Naive B cell (primary cell): ENCODE measurements at regions not wholly inside any gene's neighbourhood (a gene's known extent, or its start where the extent isn't known, plus 50 kb on each side); places are given as distances from the start of the nearest gene placed in this dataset.

Experiments used
- ATAC-seq, 2 donors: fragments of 150-1000 bp; cut with Tn5 transposase; 2 replicates each; pipeline ENCODE4 v1.10.0; 2021; ENCODE audit warnings: low read depth in 2 of 2, mild to moderate bottlenecking in 2 of 2, moderate library complexity in 2 of 2
- DNase-seq: peaks from one replicate; pipeline ENCODE4 v3.0.0; 2022
- H3K27ac Mint-ChIP-seq, 6 donors: one replicate each; pipeline ENCODE4 v1.8.0; 2020 to 2022; ENCODE audit warnings: mild to moderate bottlenecking in 6 of 6, mixed read lengths in 6 of 6, moderate library complexity in 5 of 6, inconsistent platforms in 2 of 6
- H3K27me3 Mint-ChIP-seq, 3 donors: one replicate each; pipeline ENCODE4 v1.8.0; 2021 to 2022; ENCODE audit warnings: mixed read lengths in 3 of 3, mild to moderate bottlenecking in 1 of 3
- H3K36me3 Mint-ChIP-seq, 2 donors: one replicate each; pipeline ENCODE4 v1.8.0; 2020 to 2022; ENCODE audit warnings: mixed read lengths in 2 of 2, inconsistent platforms in 1 of 2, mild to moderate bottlenecking in 1 of 2
- H3K4me1 Mint-ChIP-seq, 3 donors: one replicate each; pipeline ENCODE4 v1.8.0; 2020 to 2022; ENCODE audit warnings: mixed read lengths in 3 of 3, inconsistent platforms in 1 of 3, mild to moderate bottlenecking in 1 of 3, moderate library complexity in 1 of 3
- H3K4me3 Mint-ChIP-seq, 8 donors: one replicate each; pipeline ENCODE4 v1.8.0; 2020 to 2022; ENCODE audit warnings: mild to moderate bottlenecking in 8 of 8, mixed read lengths in 8 of 8, moderate library complexity in 8 of 8, inconsistent platforms in 2 of 8
- H3K9me3 Mint-ChIP-seq, 7 donors: one replicate each; pipeline ENCODE4 v1.8.0; 2020 to 2022; ENCODE audit warnings: mixed read lengths in 7 of 7, mild to moderate bottlenecking in 5 of 7, inconsistent platforms in 2 of 7, moderate library complexity in 1 of 7

GRCh38 chr10:27599546-27599945 is 95.4 kb downstream of the RAB18 start:
- DNase-seq (no peak), ATAC-seq (no peak)
- H3K4me3 Mint-ChIP-seq, result no peak overlapping the region
- H3K36me3 Mint-ChIP-seq, result no peaks in the 10 kb centered on the region
- peaks cover 4 to 31% (median 6%) of the 10 kb centered on the region in 7 donors for H3K9me3 Mint-ChIP-seq
- H3K27ac Mint-ChIP-seq, result peak overlapping the region in 1 of 6 donors; percentile 24
- H3K4me1 Mint-ChIP-seq, result no peaks in the 10 kb centered on the region
- peaks cover 0 to 9% (median 7%) of the 10 kb centered on the region in 3 donors for H3K27me3 Mint-ChIP-seq

GRCh38 chr10:27600930-27601329 is 96.8 kb downstream of the RAB18 start:
- Mint-ChIP-seq H3K27me3 (peaks cover 0 to 9% (median 7%) of the 10 kb centered on the region in 3 donors), H3K27ac (peak overlapping the region in 1 of 6 donors; percentile 34), H3K9me3 (peaks cover 0 to 17% (median 5%) of the 10 kb centered on the region in 7 donors), H3K4me1 (no peaks in the 10 kb centered on the region), H3K36me3 (no peaks in the 10 kb centered on the region), H3K4me3 (no peak overlapping the region)
- DNase-seq (no peak), ATAC-seq (no peak)

- Mint-ChIP-seq H3K27ac (no peak overlapping the region), H3K4me3 (no peak overlapping the region), H3K27me3 (peaks cover 0 to 9% (median 7%) of the 10 kb centered on the region in 3 donors), H3K36me3 (no peaks in the 10 kb centered on the region), H3K4me1 (no peaks in the 10 kb centered on the region), H3K9me3 (peaks cover 0 to 12% (median 2%) of the 10 kb centered on the region in 7 donors)
- no peak for DNase-seq
- no peak for ATAC-seq
These were observed 97.4 kb downstream of the RAB18 start for GRCh38 chr10:27601503-27601902.

DNA sequence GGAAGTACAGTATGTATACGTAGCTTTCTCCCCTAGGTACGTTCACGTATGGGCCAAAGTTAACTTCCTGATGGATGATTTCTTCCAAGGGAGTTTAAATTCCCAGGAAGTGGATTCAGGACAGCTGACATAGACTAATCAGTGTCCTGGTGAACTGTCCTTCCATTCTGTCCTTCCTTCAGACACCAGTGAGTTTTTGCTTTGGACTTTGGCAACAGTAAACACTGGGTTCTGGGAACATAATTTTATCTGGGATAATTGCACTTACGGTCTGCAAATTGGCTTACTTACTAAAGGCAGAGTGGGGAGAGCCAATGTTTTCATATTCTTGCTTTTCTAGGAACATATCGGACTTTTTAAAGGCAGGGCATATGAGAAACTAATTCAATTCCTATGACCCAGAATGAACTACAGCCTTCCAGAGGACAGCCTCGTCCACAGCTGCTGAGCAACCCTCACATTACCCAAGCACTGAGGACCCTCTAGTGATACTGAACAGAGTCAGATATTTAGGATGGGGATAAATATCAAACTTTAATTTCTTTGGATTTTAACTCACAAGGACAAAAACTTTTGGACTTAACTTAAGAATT is 97.9 kb downstream of the RAB18 start:
- no peak for ATAC-seq
- H3K4me1 Mint-ChIP-seq, result no peaks in the 10 kb centered on the region
- H3K27ac Mint-ChIP-seq, result no peak overlapping the region
- no peaks in the 10 kb centered on the region for H3K36me3 Mint-ChIP-seq
- H3K27me3 Mint-ChIP-seq, result peaks cover 0 to 9% (median 7%) of the 10 kb centered on the region in 3 donors
- DNase-seq, result no peak
- H3K9me3 Mint-ChIP-seq, result peaks cover 0 to 9% (median 0%) of the 10 kb centered on the region in 7 donors
- no peak overlapping the region for H3K4me3 Mint-ChIP-seq

GRCh38 chr10:27603104-27603503 is 99.0 kb downstream of the RAB18 start:
- DNase-seq, result no peak
- H3K4me3 Mint-ChIP-seq, result no peak overlapping the region
- no peak overlapping the region for H3K27ac Mint-ChIP-seq
- ATAC-seq, result no peak
- peaks cover 0 to 9% (median 7%) of the 10 kb centered on the region in 3 donors for H3K27me3 Mint-ChIP-seq
- peaks cover 0 to 8% (median 0%) of the 10 kb centered on the region in 7 donors for H3K9me3 Mint-ChIP-seq
- H3K4me1 Mint-ChIP-seq, result no peaks in the 10 kb centered on the region
- H3K36me3 Mint-ChIP-seq, result no peaks in the 10 kb centered on the region

DNA sequence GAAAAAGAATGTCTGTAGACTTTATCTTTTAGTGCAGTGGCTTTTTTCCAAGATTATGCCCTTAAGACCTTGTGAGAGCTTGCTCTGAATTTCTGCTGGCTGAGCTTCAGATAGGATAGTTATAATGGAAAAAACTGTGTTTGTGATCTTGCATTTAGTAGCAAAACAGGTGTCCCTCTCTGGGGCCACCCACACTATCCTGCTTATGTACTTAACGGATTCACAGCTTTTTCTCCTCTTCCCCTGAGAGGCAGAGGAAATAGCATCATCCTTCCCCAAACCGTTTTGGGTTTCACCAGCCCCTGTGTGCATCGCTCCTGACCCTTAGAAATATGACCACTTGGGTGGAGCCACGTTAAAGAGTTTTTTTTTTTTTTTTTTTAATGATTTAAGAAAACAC is 101.2 kb downstream of the RAB18 start:
- Mint-ChIP-seq H3K27ac (no peak overlapping the region), H3K27me3 (peaks cover 0 to 5% (median 0%) of the 10 kb centered on the region in 3 donors), H3K4me3 (no peak overlapping the region), H3K4me1 (no peaks in the 10 kb centered on the region), H3K9me3 (no peaks in the 10 kb centered on the region), H3K36me3 (no peaks in the 10 kb centered on the region)
- no peak for ATAC-seq
- DNase-seq, result no peak

DNA sequence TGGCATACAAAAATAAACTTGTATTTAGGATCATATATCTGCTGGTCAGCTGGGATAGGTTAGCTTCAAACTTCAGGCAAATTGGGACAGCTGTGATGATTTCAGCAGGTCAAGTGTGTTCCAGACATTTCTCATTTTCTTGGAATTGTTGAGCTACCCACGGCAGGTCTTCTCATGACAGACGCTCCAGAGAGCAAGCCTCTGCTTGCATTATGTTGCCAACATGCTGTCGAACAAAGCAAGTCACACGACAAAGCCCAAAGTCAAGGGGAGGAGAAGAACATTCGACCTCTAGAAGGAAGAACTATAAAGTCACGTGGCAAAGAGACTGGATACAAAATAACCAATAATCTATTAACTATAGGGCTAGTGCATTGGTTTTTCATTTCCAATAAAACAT is 103.5 kb downstream of the RAB18 start:
- H3K4me3 Mint-ChIP-seq, result no peak overlapping the region
- H3K27me3 Mint-ChIP-seq, result peaks cover 0 to 8% (median 0%) of the 10 kb centered on the region in 3 donors
- DNase-seq (no peak), ATAC-seq (no peak)
- no peaks in the 10 kb centered on the region for H3K9me3 Mint-ChIP-seq
- H3K27ac Mint-ChIP-seq, result no peak overlapping the region
- no peaks in the 10 kb centered on the region for H3K36me3 Mint-ChIP-seq
- H3K4me1 Mint-ChIP-seq, result no peaks in the 10 kb centered on the region

DNA sequence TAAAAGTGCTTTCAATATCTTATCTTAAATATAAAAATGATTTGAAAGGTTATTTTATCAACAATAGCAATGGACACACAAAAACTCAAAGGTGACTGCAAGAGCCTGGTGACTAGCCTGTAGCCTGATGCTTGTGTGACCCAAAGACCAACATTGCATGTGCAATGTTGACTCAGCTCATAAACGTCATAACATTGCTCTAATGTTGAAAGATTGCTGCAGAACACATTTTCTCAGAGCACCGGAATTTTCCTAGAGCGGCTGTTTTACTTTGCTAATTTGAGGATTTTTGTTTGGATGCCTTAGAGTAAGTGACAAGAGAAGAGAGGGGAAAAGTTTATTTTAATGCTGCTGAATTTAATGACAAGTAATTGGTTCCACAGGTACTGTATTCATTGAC is 107.1 kb downstream of the RAB18 start:
- Mint-ChIP-seq H3K36me3 (no peaks in the 10 kb centered on the region), H3K27me3 (peaks cover 5 to 16% (median 8%) of the 10 kb centered on the region in 3 donors), H3K4me3 (no peak overlapping the region), H3K9me3 (no peaks in the 10 kb centered on the region), H3K27ac (no peak overlapping the region), H3K4me1 (no peaks in the 10 kb centered on the region)
- no peak for ATAC-seq
- no peak for DNase-seq

- ATAC-seq (no peak), DNase-seq (no peak)
- Mint-ChIP-seq H3K4me1 (no peaks in the 10 kb centered on the region), H3K27ac (no peak overlapping the region), H3K9me3 (no peaks in the 10 kb centered on the region), H3K27me3 (peaks cover 5 to 16% (median 8%) of the 10 kb centered on the region in 3 donors), H3K36me3 (no peaks in the 10 kb centered on the region), H3K4me3 (no peak overlapping the region)
These were observed 107.8 kb downstream of the RAB18 start for GRCh38 chr10:27611744-27612550.

- Mint-ChIP-seq H3K4me1 (no peaks in the 10 kb centered on the region), H3K27ac (no peak overlapping the region), H3K9me3 (no peaks in the 10 kb centered on the region), H3K27me3 (peaks cover 5 to 16% (median 8%) of the 10 kb centered on the region in 3 donors), H3K36me3 (no peaks in the 10 kb centered on the region), H3K4me3 (no peak overlapping the region)
- DNase-seq (no peak), ATAC-seq (no peak)
These were observed 108.5 kb downstream of the RAB18 start for GRCh38 chr10:27612551-27613035.

DNA sequence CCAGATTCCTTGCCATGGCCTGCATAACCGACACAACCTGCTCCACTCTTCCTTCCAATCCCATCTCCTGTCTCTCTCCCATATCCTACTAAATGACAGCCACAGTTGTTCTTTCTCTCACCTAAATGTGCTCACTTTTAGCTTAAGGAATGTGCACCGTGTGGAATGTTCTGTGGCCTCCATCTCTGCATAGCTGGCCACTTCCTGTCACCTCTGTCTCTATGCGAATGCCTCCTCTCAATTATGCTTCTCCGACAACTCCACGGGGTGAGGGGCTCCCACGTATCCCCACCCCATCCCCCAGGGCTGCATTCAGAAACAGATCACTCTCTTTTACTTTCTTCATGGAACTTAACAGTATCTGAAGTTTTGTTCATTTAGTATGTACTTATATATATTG is 110.7 kb downstream of the RAB18 start:
- Mint-ChIP-seq H3K27me3 (peaks cover 6 to 16% (median 8%) of the 10 kb centered on the region in 3 donors), H3K4me3 (no peak overlapping the region), H3K9me3 (no peaks in the 10 kb centered on the region), H3K27ac (no peak overlapping the region), H3K36me3 (no peaks in the 10 kb centered on the region), H3K4me1 (no peaks in the 10 kb centered on the region)
- no peak for ATAC-seq
- no peak for DNase-seq

GRCh38 chr10:27618036-27618615 is 114.0 kb downstream of the RAB18 start:
- H3K9me3 Mint-ChIP-seq, result no peaks in the 10 kb centered on the region
- H3K27ac Mint-ChIP-seq, result no peak overlapping the region
- H3K4me1 Mint-ChIP-seq, result no peaks in the 10 kb centered on the region
- H3K36me3 Mint-ChIP-seq, result no peaks in the 10 kb centered on the region
- no peak overlapping the region for H3K4me3 Mint-ChIP-seq
- peaks cover 8 to 9% (median 8%) of the 10 kb centered on the region in 3 donors for H3K27me3 Mint-ChIP-seq
- ATAC-seq (no peak), DNase-seq (no peak)

DNA sequence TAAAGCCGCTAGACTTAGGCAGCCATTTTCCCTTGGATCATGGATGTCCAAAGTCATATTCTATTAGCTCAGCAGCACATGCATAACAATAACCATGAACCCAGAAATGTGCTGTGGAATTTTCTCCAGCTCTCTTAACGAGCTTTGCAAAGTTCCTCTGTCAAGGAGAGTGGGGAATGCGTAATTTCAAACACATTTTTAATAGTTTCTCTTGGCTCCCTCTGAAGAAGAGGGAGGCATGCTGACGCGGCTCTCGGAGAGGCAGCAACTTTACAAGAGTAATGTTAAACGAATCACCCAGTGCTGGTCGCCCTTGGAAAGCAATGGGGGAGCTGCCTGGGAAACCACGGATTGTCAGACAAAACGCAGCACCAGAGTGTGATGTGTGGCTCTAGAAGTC is 114.8 kb downstream of the RAB18 start:
- H3K4me1 Mint-ChIP-seq, result no peaks in the 10 kb centered on the region
- H3K4me3 Mint-ChIP-seq, result no peak overlapping the region
- no peak for DNase-seq
- no peaks in the 10 kb centered on the region for H3K36me3 Mint-ChIP-seq
- no peak overlapping the region for H3K27ac Mint-ChIP-seq
- ATAC-seq, result no peak
- no peaks in the 10 kb centered on the region for H3K9me3 Mint-ChIP-seq
- peaks cover 9 to 16% (median 13%) of the 10 kb centered on the region in 3 donors for H3K27me3 Mint-ChIP-seq

DNA sequence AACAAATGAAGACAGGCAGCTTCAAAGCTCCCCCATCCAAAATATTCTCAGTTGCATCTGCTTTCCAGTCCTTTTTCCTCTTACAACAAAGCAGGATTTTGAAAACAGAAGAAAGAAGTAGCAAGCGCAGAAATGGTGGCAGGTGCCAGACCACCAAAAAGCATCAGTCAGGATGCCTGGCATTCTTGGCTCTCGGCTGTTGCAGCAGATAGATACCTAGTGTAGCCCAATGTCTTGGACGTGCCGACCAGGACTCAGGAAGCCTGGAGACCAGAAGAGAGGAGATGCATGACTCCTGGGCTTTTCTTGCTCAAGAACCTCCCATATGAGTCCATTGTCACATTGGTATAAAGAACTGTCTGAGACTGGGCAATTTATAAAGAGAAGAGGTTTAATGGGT is 115.2 kb downstream of the RAB18 start:
- Mint-ChIP-seq H3K27me3 (peaks cover 9 to 20% (median 12%) of the 10 kb centered on the region in 3 donors), H3K4me3 (no peak overlapping the region), H3K4me1 (no peaks in the 10 kb centered on the region), H3K9me3 (no peaks in the 10 kb centered on the region), H3K27ac (no peak overlapping the region), H3K36me3 (no peaks in the 10 kb centered on the region)
- DNase-seq (no peak), ATAC-seq (no peak)
